D721Med (cell line): ENCODE measurements at regions not wholly inside any gene's neighbourhood (a gene's known extent, or its start where the extent isn't known, plus 50 kb on each side); places are given as distances from the start of the nearest gene placed in this dataset.

ENCODE experiments used
- DNase-seq: peaks from one replicate; pipeline ENCODE4 v3.0.0; 2011; ENCODE audit warnings: low spot score; ENCODE audit not compliant: insufficient read length
- FAIRE-seq: peaks from 2 replicates; lab custom pipeline; 2011; peaks lifted over from hg19 to GRCh38; lab: Jason Lieb, UNC
- CTCF ChIP-seq: IDR thresholded peaks from 2 replicates; pipeline ENCODE4 v1.5.1; 2012; ENCODE audit warnings: mild to moderate bottlenecking, control low read depth; ENCODE audit not compliant: insufficient read depth; ENCODE audit errors: missing control alignments

DNA sequence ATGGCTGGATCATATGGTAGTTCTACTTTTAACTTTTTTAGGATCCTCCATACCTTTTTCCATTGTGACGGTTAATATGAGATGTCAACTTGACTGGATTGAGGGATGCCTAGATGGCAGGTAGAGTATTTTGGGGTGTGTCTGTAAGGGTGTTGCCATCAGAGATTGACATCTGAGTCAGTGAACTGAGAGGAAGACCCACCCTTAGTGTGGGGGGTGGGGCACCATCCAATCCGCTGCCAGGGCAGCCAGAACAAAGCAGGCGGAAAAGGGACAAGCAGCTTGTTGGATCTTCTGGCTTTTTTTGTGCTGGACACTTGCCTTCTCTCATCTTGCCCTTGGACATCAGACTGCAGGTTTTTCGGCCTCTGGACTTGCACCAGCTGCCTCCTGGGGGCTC, 168.5 kb upstream of the CXCL13 start:
- DNase-seq (no peak), FAIRE-seq (no peak)
- no peak for TF ChIP-seq CTCF

DNA sequence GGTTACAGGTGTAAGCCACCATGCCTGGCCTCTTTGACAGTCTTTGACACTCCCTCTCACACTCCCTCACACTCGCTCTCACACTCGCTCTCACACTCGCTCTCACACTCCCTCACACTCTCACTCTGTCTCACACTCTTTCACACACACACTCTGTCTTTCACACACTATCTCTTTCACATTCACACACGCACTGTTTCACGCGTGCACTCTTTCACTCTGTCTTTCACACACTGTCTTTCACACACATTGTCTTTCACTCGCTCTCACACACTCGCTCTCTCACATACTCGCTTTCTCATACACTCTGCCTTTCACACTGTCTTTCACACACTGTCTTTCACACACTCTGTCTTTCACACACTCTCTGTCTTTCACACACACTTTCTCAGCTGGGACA, 167.1 kb upstream of the CXCL13 start:
- DNase-seq (no peak), FAIRE-seq (no peak)
- no peak for TF ChIP-seq CTCF

DNA sequence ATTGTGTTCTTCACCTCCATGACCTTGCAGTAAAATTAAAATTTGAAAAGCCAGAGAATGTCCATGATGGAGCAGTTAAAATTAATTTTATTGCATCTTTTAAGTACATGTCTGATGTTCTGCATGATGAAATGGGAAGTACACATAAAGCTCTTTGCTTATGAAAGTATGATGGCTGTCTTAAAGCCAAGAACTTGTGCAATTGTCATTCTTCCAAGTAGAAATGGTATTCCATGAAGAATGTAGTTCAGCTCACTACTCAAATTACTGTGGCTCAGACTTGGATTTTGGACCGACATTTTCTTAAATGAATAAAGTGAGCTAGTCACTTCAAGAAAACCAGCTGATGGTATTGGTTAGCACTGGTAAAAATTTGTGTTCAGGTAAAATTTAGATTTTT, 161.7 kb upstream of the CXCL13 start:
- DNase-seq, result no peak
- TF ChIP-seq CTCF, result no peak
- no peak for FAIRE-seq

DNA sequence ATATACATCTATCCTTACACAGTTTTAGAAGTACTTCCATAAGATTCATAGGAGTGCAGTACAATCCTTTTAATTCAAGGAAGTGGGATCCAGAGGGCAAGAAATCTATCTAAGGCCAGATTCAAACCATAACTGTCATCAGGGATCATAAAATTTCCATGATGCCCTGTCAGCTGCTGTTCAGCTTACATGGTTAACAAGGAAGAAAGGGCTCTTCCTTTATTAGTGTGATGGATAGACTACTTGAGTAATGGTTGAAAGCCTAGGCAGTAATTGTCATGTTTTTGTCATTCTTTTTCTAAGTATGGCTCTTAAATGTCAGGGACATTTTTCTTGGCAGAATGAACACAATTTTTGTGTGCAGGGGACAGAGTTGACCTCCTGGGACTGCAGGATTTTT, 159.8 kb upstream of the CXCL13 start:
- FAIRE-seq (no peak), DNase-seq (no peak)
- TF ChIP-seq CTCF, result no peak

- no peak for TF ChIP-seq CTCF
- FAIRE-seq, result no peak
Measured at GRCh38 chr4:77446601-77447000, 159.0 kb upstream of the CXCL13 start.

DNA sequence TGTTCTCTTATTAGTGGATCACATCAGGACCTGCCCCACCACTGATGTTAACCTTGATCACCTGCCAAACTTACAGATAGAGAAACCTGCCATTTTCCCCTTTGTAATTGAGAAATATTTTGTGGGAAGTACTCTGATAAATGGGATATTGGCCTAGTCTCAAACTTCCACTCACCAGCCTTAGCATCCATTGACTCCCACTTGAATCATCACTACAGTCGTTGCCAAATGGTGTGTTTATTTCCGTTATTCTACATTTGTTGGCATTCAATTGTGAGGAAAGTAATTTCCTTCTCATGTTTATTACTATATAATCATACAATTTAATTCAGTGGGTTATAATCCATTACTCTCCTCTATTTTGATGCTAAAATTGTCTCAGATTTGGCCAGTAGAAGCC, 156.4 kb upstream of the CXCL13 start:
- no peak for DNase-seq
- no peak for TF ChIP-seq CTCF
- no peak for FAIRE-seq

More at GRCh38 chr4:77446601-77447000, 159.0 kb upstream of the CXCL13 start:
- DNase-seq, result no peak

- DNase-seq, result no peak
- no peak for FAIRE-seq
- no peak for TF ChIP-seq CTCF
Measured at GRCh38 chr4:77450006-77450405, 155.6 kb upstream of the CXCL13 start.
